RWPE1 (cell line): ENCODE measurements at regions not wholly inside any gene's neighbourhood (a gene's known extent, or its start where the extent isn't known, plus 50 kb on each side); places are given as distances from the start of the nearest gene placed in this dataset.

Experiments
- CTCF ChIA-PET: fragments of 350-600 bp; sonication (Branson Sonifier 250); formaldehyde crosslinking; extraction: SDS; loops from one replicate; lab custom pipeline; 2021; lab: Yijun Ruan, JAX
- POLR2A ChIA-PET: fragments of 400-600 bp; formaldehyde crosslinking; extraction: SDS; loops from one replicate; lab custom pipeline; 2020; ENCODE audit warnings: antibody characterized with exemption; ENCODE audit not compliant: low non-redundant PET; lab: Yijun Ruan, JAX
- DNase-seq: peaks from one replicate; pipeline ENCODE4 v3.0.0; 2012; ENCODE audit warnings: low spot score
- H3K27ac ChIP-seq: fragments of 450-650 bp; 2 replicates; pipeline ENCODE4 v1.5.1; 2017
- CTCF ChIP-seq: fragments of 450-650 bp; conservative IDR thresholded peaks from 2 replicates; pipeline ENCODE4 v1.5.1; 2017; ENCODE audit warnings: low read depth, mild to moderate bottlenecking

GRCh38 chr20:7716286-7716972, 223.8 kb downstream of the HAO1 start:
- TF ChIP-seq CTCF: no peak
- ChIA-PET CTCF (no interaction called here), POLR2A (no interaction called here)

GRCh38 chr20:7722564-7722963, 217.7 kb downstream of the HAO1 start:
- ChIA-PET POLR2A (no interaction called here), CTCF (no interaction called here)
- DNase-seq: no peak
- H3K27ac ChIP-seq: no peak overlapping the region
- TF ChIP-seq CTCF: no peak

More at GRCh38 chr20:7716286-7716972, 223.8 kb downstream of the HAO1 start:
- no peak overlapping the region for H3K27ac ChIP-seq
- DNase-seq: no peak

- ChIA-PET CTCF (no interaction called here), POLR2A (no interaction called here)
- H3K27ac ChIP-seq: no peak overlapping the region
- peak; percentile 61 for DNase-seq
- no peak for TF ChIP-seq CTCF
Observed at GRCh38 chr20:7723284-7723683, 217.0 kb downstream of the HAO1 start.

- no peak for TF ChIP-seq CTCF
- H3K27ac ChIP-seq: no peak overlapping the region
- CTCF ChIA-PET: no interaction called here
Observed at GRCh38 chr20:7728338-7728737, 211.9 kb downstream of the HAO1 start.

GRCh38 chr20:7734216-7734615, 206.0 kb downstream of the HAO1 start:
- H3K27ac ChIP-seq: no peak overlapping the region
- POLR2A ChIA-PET: no interaction called here
- DNase-seq: no peak
- TF ChIP-seq CTCF: no peak
- CTCF ChIA-PET: no interaction called here

More at GRCh38 chr20:7728338-7728737, 211.9 kb downstream of the HAO1 start:
- POLR2A ChIA-PET: no interaction called here
- DNase-seq: peak; percentile 18

GRCh38 chr20:7736336-7736735, 203.9 kb downstream of the HAO1 start:
- no peak overlapping the region for H3K27ac ChIP-seq
- ChIA-PET CTCF (no interaction called here), POLR2A (no interaction called here)
- no peak for TF ChIP-seq CTCF
- peak; percentile 37 for DNase-seq
